ENCODE measurements at regions not wholly inside any gene's neighbourhood (a gene's known extent, or its start where the extent isn't known, plus 50 kb on each side); places are given as distances from the start of the nearest gene placed in this dataset.

- TF ChIP-seq CTCF (conservative IDR thresholded peaks at IDR 0.05; ENCODE audit: low read length) (no peak), EZH2phosphoT487 (IDR thresholded peaks at IDR 0.05; ENCODE audit: borderline replicate concordance) (no peak)
These were observed 98.2 kb upstream of the GCFC2 start for GRCh38 chr2:75808793-75809535.
